Karpas-422 (cell line): ENCODE measurements at regions not wholly inside any gene's neighbourhood (a gene's known extent, or its start where the extent isn't known, plus 50 kb on each side); places are given as distances from the start of the nearest gene placed in this dataset.
A peak's percentile ranks its signal among the peaks of the same experiment; 100 is the strongest.

Experiments
- DNase-seq: peaks from one replicate; pipeline ENCODE4 v3.0.0-alpha.2; 2015
- H2AFZ ChIP-seq: fragments of 200-600 bp; sonication (generic); 2 replicates; pipeline ENCODE4 v1.6.1; 2014; ENCODE audit warnings: antibody characterized with exemption, low read length, mixed read lengths
- H3K27ac ChIP-seq: fragments of 200-600 bp; sonication (generic); 2 replicates; pipeline ENCODE4 v1.5.1; 2014; ENCODE audit warnings: mild to moderate bottlenecking, low read length, moderate library complexity
- H3K27me3 ChIP-seq: fragments of 200-600 bp; sonication (generic); 2 replicates; pipeline ENCODE4 v1.6.1; 2014; ENCODE audit warnings: low read length, mixed read lengths
- H3K36me3 ChIP-seq: fragments of 200-600 bp; sonication (generic); 2 replicates; pipeline ENCODE4 v1.6.1; 2014; ENCODE audit warnings: low read length, mixed read lengths; ENCODE audit not compliant: insufficient read depth
- H3K4me1 ChIP-seq: fragments of 200-600 bp; sonication (generic); 2 replicates; pipeline ENCODE4 v1.6.1; 2014; ENCODE audit warnings: mild to moderate bottlenecking, low read length, mixed read lengths
- H3K4me2 ChIP-seq: fragments of 200-600 bp; sonication (generic); 2 replicates; pipeline ENCODE4 v1.6.1; 2014; ENCODE audit warnings: low read length, low read depth, mild to moderate bottlenecking; ENCODE audit not compliant: poor library complexity, severe bottlenecking
- H3K4me3 ChIP-seq: fragments of 200-600 bp; sonication (generic); 2 replicates; pipeline ENCODE4 v1.5.1; 2014; ENCODE audit warnings: mild to moderate bottlenecking, antibody characterized with exemption, low read length, mixed read lengths
- H3K79me2 ChIP-seq: fragments of 200-600 bp; sonication (generic); 2 replicates; pipeline ENCODE4 v1.6.1; 2014; ENCODE audit warnings: mild to moderate bottlenecking, low read length, mixed read lengths
- H3K9ac ChIP-seq: fragments of 200-600 bp; sonication (generic); 2 replicates; pipeline ENCODE4 v1.6.0; 2014; ENCODE audit warnings: low read length
- H3K9me2 ChIP-seq: fragments of 200-600 bp; sonication (generic), shearing (Covaris generic); replicated peaks from 2 replicates; pipeline ENCODE4 v1.6.0; 2014; ENCODE audit warnings: mild to moderate bottlenecking, low read length, moderate library complexity; ENCODE audit not compliant: insufficient read depth
- H3K9me3 ChIP-seq: fragments of 300-700, 200-600 bp; sonication (generic); 2 replicates; pipeline ENCODE4 v1.6.1; 2014; ENCODE audit warnings: low read length, mixed read lengths
- H4K20me1 ChIP-seq: fragments of 200-600 bp; sonication (generic); 2 replicates; pipeline ENCODE4 v1.6.1; 2014; ENCODE audit warnings: mild to moderate bottlenecking, antibody characterized with exemption, low read length, low read depth; ENCODE audit not compliant: insufficient read depth

DNA sequence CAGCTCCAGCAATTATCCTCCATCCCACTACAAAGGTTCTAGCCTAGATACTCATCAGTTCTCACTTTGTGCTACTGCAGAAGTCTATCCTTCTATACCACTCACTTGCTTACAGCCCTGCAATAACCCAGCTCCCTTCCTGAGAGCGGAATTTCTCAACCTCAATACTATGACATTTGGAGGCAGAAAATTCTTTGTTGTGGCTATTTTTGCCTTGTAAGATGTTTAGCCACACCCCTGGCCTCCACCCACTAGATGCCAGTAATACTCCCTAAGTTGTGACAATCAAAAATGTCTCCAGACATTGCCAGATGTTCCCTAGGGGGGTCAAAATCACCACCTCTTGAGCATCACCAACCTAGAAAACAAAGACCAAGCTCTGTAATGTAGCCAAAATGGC, 149.5 kb downstream of the QDPR start:
- Histone ChIP-seq H3K27me3 (no peaks in the 10 kb centered on the region), H3K9me2 (no peaks in the 10 kb centered on the region), H3K36me3 (no peaks in the 10 kb centered on the region), H3K27ac (no peak overlapping the region), H4K20me1 (no peaks in the 10 kb centered on the region), H3K4me1 (no peaks in the 10 kb centered on the region), H3K4me2 (no peak overlapping the region), H3K79me2 (no peaks in the 10 kb centered on the region), H3K9ac (no peak overlapping the region), H3K9me3 (no peaks in the 10 kb centered on the region), H3K4me3 (no peak overlapping the region), H2AFZ (no peak overlapping the region)
- no peak for DNase-seq

DNA sequence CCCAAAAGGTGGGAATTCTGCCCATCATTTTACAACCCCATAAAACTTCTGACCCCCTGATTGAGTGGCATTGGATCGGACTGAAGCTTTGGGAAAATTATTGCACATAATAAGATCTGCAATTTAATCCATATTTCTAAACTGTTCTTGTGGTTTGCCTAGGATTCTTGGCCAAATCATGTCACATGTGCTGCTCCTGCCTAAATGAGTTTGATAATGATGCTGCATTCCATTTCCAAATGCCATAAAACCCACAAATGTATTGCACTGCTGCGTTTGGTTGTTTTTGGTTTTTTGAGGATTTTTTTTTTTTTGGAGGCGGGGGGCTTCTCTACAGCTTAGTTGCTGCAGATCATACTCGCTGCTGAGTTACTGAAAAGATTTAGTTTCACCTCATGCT, 153.6 kb downstream of the QDPR start:
- Histone ChIP-seq H3K79me2 (no peaks in the 10 kb centered on the region), H3K36me3 (no peaks in the 10 kb centered on the region), H4K20me1 (no peaks in the 10 kb centered on the region), H3K4me1 (no peaks in the 10 kb centered on the region), H2AFZ (no peak overlapping the region), H3K9me3 (no peaks in the 10 kb centered on the region), H3K27me3 (no peaks in the 10 kb centered on the region), H3K4me3 (no peak overlapping the region), H3K4me2 (no peak overlapping the region), H3K9ac (no peak overlapping the region), H3K27ac (no peak overlapping the region), H3K9me2 (no peaks in the 10 kb centered on the region)
- DNase-seq: no peak

DNA sequence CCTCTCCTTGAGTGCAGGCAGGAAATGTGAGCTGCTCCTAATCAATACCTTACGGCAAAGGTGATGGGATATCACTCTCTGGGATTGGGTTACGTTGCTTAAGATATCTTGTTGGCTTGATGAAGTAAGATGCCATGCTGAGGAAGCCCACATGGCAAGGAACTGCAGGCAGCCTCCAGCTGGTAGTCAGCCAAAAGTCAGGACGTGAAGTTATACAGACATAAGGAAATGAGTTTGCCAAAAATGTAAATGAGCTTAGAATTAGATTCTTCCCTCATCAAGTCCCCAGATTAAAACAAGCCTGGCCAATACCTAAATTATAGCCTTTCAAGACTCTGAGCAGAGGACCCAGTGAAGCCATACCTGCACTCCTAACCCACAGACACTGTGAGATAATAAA, 155.0 kb downstream of the QDPR start:
- Histone ChIP-seq H3K79me2 (no peaks in the 10 kb centered on the region), H2AFZ (no peak overlapping the region), H3K9ac (no peak overlapping the region), H3K4me2 (no peak overlapping the region), H3K9me2 (no peaks in the 10 kb centered on the region), H3K27ac (no peak overlapping the region), H3K27me3 (no peaks in the 10 kb centered on the region), H3K4me1 (no peaks in the 10 kb centered on the region), H3K9me3 (no peaks in the 10 kb centered on the region), H4K20me1 (no peaks in the 10 kb centered on the region), H3K36me3 (no peaks in the 10 kb centered on the region), H3K4me3 (no peak overlapping the region)
- DNase-seq: no peak

DNA sequence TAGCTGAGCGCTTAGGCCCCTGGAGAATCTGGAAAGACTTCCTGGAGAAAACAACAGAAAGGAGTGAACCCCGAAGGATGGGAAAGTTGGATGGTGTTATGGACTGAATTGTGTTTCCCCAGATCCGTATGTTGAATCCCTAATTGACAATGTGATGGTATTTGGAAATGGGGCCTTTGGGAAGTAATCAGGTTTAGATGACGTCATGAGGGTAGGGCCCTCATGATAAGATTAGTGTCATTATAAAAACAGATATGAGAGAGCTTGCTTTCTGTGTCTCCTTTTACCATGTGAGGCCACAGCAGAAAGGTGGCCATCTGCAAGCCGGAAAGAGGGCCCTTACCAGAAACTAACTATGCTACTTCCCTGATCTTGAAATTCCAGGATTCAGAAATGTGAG, 159.5 kb downstream of the QDPR start:
- Histone ChIP-seq H3K9ac (no peak overlapping the region), H3K4me2 (no peak overlapping the region), H3K9me2 (no peaks in the 10 kb centered on the region), H3K27ac (no peak overlapping the region), H3K9me3 (no peaks in the 10 kb centered on the region), H3K4me1 (no peaks in the 10 kb centered on the region), H2AFZ (no peak overlapping the region), H3K36me3 (no peaks in the 10 kb centered on the region), H4K20me1 (no peaks in the 10 kb centered on the region), H3K4me3 (no peak overlapping the region), H3K27me3 (no peaks in the 10 kb centered on the region), H3K79me2 (no peaks in the 10 kb centered on the region)
- DNase-seq: no peak

DNA sequence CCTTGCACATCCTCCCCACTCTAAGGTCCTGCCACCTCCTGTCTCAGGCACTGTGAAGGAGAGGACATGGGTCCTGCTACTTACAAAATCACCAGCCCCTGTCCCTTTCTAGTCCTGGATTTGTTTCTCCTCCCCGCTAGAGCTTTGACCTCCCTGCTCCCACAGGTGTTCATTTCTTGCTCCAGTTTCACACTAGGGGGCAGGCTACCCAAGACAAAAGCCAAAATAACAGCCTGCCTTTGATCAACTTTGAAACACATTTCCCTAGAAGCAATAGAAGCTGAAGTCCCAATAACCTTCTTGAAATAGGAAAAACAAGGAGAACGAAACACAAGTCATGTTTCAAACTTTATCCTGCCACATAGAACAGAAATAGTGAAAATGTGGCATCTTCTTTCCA, 164.4 kb downstream of the QDPR start:
- Histone ChIP-seq H4K20me1 (no peaks in the 10 kb centered on the region), H2AFZ (no peak overlapping the region), H3K4me1 (no peaks in the 10 kb centered on the region), H3K27me3 (no peaks in the 10 kb centered on the region), H3K79me2 (no peaks in the 10 kb centered on the region), H3K27ac (no peak overlapping the region), H3K36me3 (no peaks in the 10 kb centered on the region), H3K4me3 (no peak overlapping the region), H3K9me2 (no peaks in the 10 kb centered on the region), H3K4me2 (no peak overlapping the region), H3K9me3 (no peaks in the 10 kb centered on the region), H3K9ac (no peak overlapping the region)
- DNase-seq: peak; percentile 78

DNA sequence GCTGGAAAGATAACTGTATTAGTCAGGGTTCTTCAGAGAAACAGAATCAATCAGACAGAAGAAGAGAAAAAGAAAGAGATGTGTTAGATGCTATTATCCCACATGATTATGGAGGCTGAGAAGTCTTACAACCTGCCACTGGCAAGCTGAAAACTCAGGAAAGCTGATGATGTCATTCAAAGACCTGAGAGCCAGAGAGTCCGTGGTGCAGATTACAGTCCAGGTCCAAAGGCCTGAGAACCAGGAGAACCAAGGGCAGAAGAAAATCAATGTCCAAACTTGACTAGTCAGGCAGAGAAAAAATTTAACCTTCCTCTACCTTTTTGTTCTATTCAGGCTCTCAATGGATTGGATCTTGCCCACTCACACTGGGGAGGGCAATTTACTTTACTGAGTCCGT, 172.5 kb downstream of the QDPR start:
- Histone ChIP-seq H3K9me2 (no peaks in the 10 kb centered on the region), H3K9me3 (no peaks in the 10 kb centered on the region), H2AFZ (no peak overlapping the region), H3K27me3 (no peaks in the 10 kb centered on the region), H3K27ac (no peak overlapping the region), H3K4me2 (no peak overlapping the region), H3K9ac (no peak overlapping the region), H3K4me3 (no peak overlapping the region), H3K4me1 (no peaks in the 10 kb centered on the region), H3K36me3 (no peaks in the 10 kb centered on the region), H3K79me2 (no peaks in the 10 kb centered on the region), H4K20me1 (no peaks in the 10 kb centered on the region)
- DNase-seq: no peak

DNA sequence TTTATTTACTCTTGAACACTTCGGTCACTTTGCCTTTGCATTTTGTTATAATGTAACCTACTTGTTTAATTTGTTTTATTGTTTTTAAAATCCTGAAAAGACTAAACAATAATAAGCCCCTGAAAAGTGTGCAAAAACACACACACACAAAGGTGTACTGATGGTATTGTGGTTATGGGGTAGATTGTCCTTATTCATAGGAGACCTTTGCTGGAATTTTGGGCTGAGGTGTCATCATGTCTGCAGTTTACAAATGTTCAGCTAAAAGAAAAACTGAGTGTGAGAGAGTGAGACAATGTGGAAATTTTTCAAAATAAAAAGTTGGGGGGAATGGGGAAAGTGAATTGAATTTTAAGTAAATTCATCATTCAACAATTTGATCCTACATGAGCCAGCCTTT, 174.9 kb downstream of the QDPR start:
- H3K4me1 ChIP-seq: no peaks in the 10 kb centered on the region

DNA sequence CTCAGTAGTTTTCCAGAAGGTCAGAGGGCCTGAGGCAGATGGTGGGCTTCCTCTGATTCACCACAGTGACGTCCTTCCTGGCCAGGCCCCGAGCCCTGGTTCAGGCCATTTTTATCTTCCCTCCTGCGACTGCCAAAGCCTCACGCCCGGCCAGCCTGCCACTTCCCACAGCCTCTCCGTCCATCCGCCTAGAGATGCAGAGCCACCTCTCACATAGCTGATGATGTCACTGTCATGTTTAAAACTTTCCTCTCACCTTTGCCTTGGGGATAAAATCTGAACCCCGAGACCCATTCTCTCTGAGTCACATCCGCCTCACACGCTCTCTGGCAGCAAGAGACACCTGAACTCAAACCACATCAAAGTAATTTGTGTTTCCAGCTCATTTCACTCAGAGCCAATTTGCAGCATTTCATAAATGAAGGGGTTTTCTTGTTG, 175.3 kb downstream of the QDPR start:
- Histone ChIP-seq H2AFZ (no peak overlapping the region), H3K4me2 (no peak overlapping the region), H3K9me2 (no peaks in the 10 kb centered on the region), H3K36me3 (no peaks in the 10 kb centered on the region), H3K4me3 (no peak overlapping the region), H3K27me3 (no peaks in the 10 kb centered on the region), H3K9me3 (no peaks in the 10 kb centered on the region), H3K27ac (no peak overlapping the region), H3K79me2 (no peaks in the 10 kb centered on the region), H4K20me1 (no peaks in the 10 kb centered on the region), H3K9ac (no peak overlapping the region), H3K4me1 (no peaks in the 10 kb centered on the region)
- no peak for DNase-seq

More for the DNA sequence above, 174.9 kb downstream of the QDPR start:
- Histone ChIP-seq H4K20me1 (no peaks in the 10 kb centered on the region), H3K79me2 (no peaks in the 10 kb centered on the region), H3K9me2 (no peaks in the 10 kb centered on the region), H3K36me3 (no peaks in the 10 kb centered on the region), H2AFZ (no peak overlapping the region), H3K4me2 (no peak overlapping the region), H3K9ac (no peak overlapping the region), H3K27ac (no peak overlapping the region), H3K4me3 (no peak overlapping the region), H3K27me3 (no peaks in the 10 kb centered on the region), H3K9me3 (no peaks in the 10 kb centered on the region)
- no peak for DNase-seq

DNA sequence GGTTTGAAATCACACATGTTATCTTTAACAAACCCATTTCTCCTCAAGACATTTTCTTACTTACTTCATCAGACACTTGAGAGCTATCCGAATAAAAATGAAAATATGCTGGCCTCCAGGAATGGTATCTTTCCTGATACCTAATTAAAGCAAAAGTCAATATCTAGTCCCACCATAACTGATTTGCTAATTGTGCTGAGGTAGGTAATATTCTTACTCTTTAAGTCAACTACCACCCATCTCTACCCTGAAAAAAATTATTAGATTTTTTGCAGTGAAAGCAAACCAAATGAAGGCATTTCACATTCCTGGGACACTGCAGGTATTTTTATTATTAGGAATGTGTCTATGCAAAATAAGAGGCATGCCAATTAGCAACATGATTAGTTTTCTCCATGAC, 175.8 kb downstream of the QDPR start:
- H3K9me3 ChIP-seq: no peaks in the 10 kb centered on the region
- no peaks in the 10 kb centered on the region for H3K36me3 ChIP-seq
- H3K27me3 ChIP-seq: no peaks in the 10 kb centered on the region
- H3K4me3 ChIP-seq: no peak overlapping the region
- no peak overlapping the region for H3K4me2 ChIP-seq
- H3K27ac ChIP-seq: no peak overlapping the region
- no peak overlapping the region for H2AFZ ChIP-seq
- no peaks in the 10 kb centered on the region for H3K4me1 ChIP-seq
- no peak for DNase-seq
- H3K79me2 ChIP-seq: no peaks in the 10 kb centered on the region
- H3K9me2 ChIP-seq: no peaks in the 10 kb centered on the region
- H3K9ac ChIP-seq: no peak overlapping the region
- no peaks in the 10 kb centered on the region for H4K20me1 ChIP-seq
